ENCODE measurements at regions not wholly inside any gene's neighbourhood (a gene's known extent, or its start where the extent isn't known, plus 50 kb on each side); places are given as distances from the start of the nearest gene placed in this dataset.

GRCh38 chr9:118946669-118947068, 422.6 kb downstream of the BRINP1 start:
- no peaks in the 10 kb centered on the region for H3K4me1 ChIP-seq (ENCODE audit: insufficient read depth, low read length)
- H3K27ac ChIP-seq (ENCODE audit: low read depth, low read length): no peak overlapping the region
- Mint-ChIP-seq H3K36me3 (ENCODE audit: low read depth, unreplicated experiment) (no peaks in the 10 kb centered on the region), H3K27ac (ENCODE audit: unreplicated experiment) (no peak overlapping the region), H3K4me1 (ENCODE audit: low read depth, unreplicated experiment) (peaks cover 6% of the 10 kb centered on the region), H3K9me3 (ENCODE audit: unreplicated experiment) (no peaks in the 10 kb centered on the region), H3K4me3 (ENCODE audit: unreplicated experiment) (no peak overlapping the region), H3K27me3 (ENCODE audit: low read depth, unreplicated experiment) (no peaks in the 10 kb centered on the region)
- H2AFZ ChIP-seq (ENCODE audit: low read depth, low read length): no peak overlapping the region
- TF ChIP-seq CTCF (IDR thresholded peaks at IDR 0.05; ENCODE audit: insufficient read depth, low read depth, low read length): no peak
- TF ChIP-seq EZH2 (IDR thresholded peaks at IDR 0.05; ENCODE audit: insufficient read depth, low read length): no peak
- no peak overlapping the region for H3K4me2 ChIP-seq (ENCODE audit: low read length)
- H3K9ac ChIP-seq (ENCODE audit: low read length): no peak overlapping the region
- no peaks in the 10 kb centered on the region for H3K79me2 ChIP-seq (ENCODE audit: insufficient read depth, low read length)
- FAIRE-seq (no peak), DNase-seq (ENCODE audit: low read depth) (no peak)
- no peaks in the 10 kb centered on the region for H3K27me3 ChIP-seq (ENCODE audit: insufficient read depth, low read length)
- H3K4me3 ChIP-seq (ENCODE audit: insufficient read depth, low read depth, low read length): no peak overlapping the region
- H3K36me3 ChIP-seq (ENCODE audit: insufficient read depth, low read length): no peaks in the 10 kb centered on the region
- no peaks in the 10 kb centered on the region for H4K20me1 ChIP-seq (ENCODE audit: insufficient read depth, low read length)
- H3K9me3 ChIP-seq (ENCODE audit: insufficient read depth, low read depth, low read length): no peaks in the 10 kb centered on the region

- H3K27me3 Mint-ChIP-seq (ENCODE audit: low read depth, unreplicated experiment): no peaks in the 10 kb centered on the region
Measured at GRCh38 chr9:118954857-118955256, 414.4 kb downstream of the BRINP1 start.

More at GRCh38 chr9:118954857-118955256, 414.4 kb downstream of the BRINP1 start:
- no peak overlapping the region for H3K4me2 ChIP-seq (ENCODE audit: low read length)
- H3K27ac ChIP-seq (ENCODE audit: low read depth, low read length): no peak overlapping the region
- H3K9me3 ChIP-seq (ENCODE audit: insufficient read depth, low read depth, low read length): no peaks in the 10 kb centered on the region
- H3K36me3 ChIP-seq (ENCODE audit: insufficient read depth, low read length): no peaks in the 10 kb centered on the region
- H3K9ac ChIP-seq (ENCODE audit: low read length): no peak overlapping the region
- H2AFZ ChIP-seq (ENCODE audit: low read depth, low read length): no peak overlapping the region
- H3K9me3 Mint-ChIP-seq (ENCODE audit: unreplicated experiment): no peaks in the 10 kb centered on the region
- no peak for TF ChIP-seq CTCF (IDR thresholded peaks at IDR 0.05; ENCODE audit: insufficient read depth, low read depth, low read length)
- no peak for TF ChIP-seq EZH2 (IDR thresholded peaks at IDR 0.05; ENCODE audit: insufficient read depth, low read length)
- H3K36me3 Mint-ChIP-seq (ENCODE audit: low read depth, unreplicated experiment): no peaks in the 10 kb centered on the region
- H3K4me1 ChIP-seq (ENCODE audit: insufficient read depth, low read length): no peaks in the 10 kb centered on the region
- H3K27me3 ChIP-seq (ENCODE audit: insufficient read depth, low read length): no peaks in the 10 kb centered on the region
- H4K20me1 ChIP-seq (ENCODE audit: insufficient read depth, low read length): no peaks in the 10 kb centered on the region
- no peak for DNase-seq (ENCODE audit: low read depth)
- FAIRE-seq: no peak
- H3K4me1 Mint-ChIP-seq (ENCODE audit: low read depth, unreplicated experiment): no peaks in the 10 kb centered on the region
- H3K4me3 ChIP-seq (ENCODE audit: insufficient read depth, low read depth, low read length): no peak overlapping the region
- no peaks in the 10 kb centered on the region for H3K79me2 ChIP-seq (ENCODE audit: insufficient read depth, low read length)
- no peak overlapping the region for H3K4me3 Mint-ChIP-seq (ENCODE audit: unreplicated experiment)
- no peak overlapping the region for H3K27ac Mint-ChIP-seq (ENCODE audit: unreplicated experiment)

Measured in astrocyte (in vitro differentiated cells and primary cell).